Osteocyte (in vitro differentiated cells): ENCODE measurements at regions not wholly inside any gene's neighbourhood (a gene's known extent, or its start where the extent isn't known, plus 50 kb on each side); places are given as distances from the start of the nearest gene placed in this dataset.

Source experiments
- DNase-seq: peaks from one replicate; pipeline ENCODE4 v3.0.0; 2021; ENCODE audit warnings: mixed read lengths; ENCODE audit not compliant: unreplicated experiment; ENCODE audit errors: extremely low spot score
- H3K27ac Mint-ChIP-seq: one replicate; pipeline ENCODE4 v1.8.0; 2021; ENCODE audit warnings: mild to moderate bottlenecking, mixed read lengths; ENCODE audit not compliant: unreplicated experiment
- H3K27me3 Mint-ChIP-seq: one replicate; pipeline ENCODE4 v1.8.0; 2021; ENCODE audit warnings: mixed read lengths; ENCODE audit not compliant: unreplicated experiment
- H3K36me3 Mint-ChIP-seq: one replicate; pipeline ENCODE4 v1.8.0; 2021; ENCODE audit warnings: mixed read lengths; ENCODE audit not compliant: unreplicated experiment
- H3K4me1 Mint-ChIP-seq: one replicate; pipeline ENCODE4 v1.8.0; 2021; ENCODE audit warnings: mixed read lengths; ENCODE audit not compliant: unreplicated experiment
- H3K4me3 Mint-ChIP-seq: one replicate; pipeline ENCODE4 v1.8.0; 2021; ENCODE audit warnings: mild to moderate bottlenecking, moderate library complexity, mixed read lengths; ENCODE audit not compliant: unreplicated experiment
- H3K9me3 Mint-ChIP-seq: one replicate; pipeline ENCODE4 v1.8.0; 2021; ENCODE audit warnings: mixed read lengths; ENCODE audit not compliant: unreplicated experiment
- TF ChIP-seq, protein P1 (sequence below): fragments of 200-600 bp; sonication (generic); IDR thresholded peaks from 2 replicates; pipeline ENCODE4 v1.5.0; 2021; ENCODE audit warnings: antibody characterized with exemption, mild to moderate bottlenecking, moderate library complexity

DNA sequence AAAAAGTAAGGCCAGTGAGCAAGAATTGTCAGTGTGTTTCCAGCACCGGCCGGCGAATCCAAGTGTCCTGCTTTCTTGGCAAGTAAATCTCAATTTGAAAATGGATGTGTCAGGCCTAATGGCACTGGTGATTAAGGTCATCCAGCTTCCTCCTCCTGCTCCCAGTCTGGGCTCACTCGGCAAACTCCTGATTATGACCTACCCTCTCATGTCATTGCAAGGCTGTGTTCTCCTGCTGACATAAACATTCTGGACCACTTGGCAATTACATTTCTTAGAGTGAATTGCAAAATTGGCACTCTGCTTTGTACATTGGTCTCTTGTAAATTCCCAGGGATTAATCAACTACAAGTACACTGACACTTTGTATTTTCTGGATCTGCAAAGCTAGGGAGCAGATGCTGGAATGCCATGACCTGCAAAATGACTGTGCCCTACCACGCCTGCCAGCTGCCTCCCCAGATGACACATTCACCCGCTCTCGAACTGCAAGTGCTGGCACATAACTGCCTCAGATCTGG lies 473.8 kb downstream of the KIF20B start:
- Mint-ChIP-seq H3K4me1 (no peaks in the 10 kb centered on the region), H3K27ac (no peak overlapping the region), H3K36me3 (no peaks in the 10 kb centered on the region), H3K4me3 (no peak overlapping the region), H3K27me3 (peaks cover 6% of the 10 kb centered on the region), H3K9me3 (peaks cover 6% of the 10 kb centered on the region)
- DNase-seq: no peak
- TF ChIP-seq, protein P1, sequence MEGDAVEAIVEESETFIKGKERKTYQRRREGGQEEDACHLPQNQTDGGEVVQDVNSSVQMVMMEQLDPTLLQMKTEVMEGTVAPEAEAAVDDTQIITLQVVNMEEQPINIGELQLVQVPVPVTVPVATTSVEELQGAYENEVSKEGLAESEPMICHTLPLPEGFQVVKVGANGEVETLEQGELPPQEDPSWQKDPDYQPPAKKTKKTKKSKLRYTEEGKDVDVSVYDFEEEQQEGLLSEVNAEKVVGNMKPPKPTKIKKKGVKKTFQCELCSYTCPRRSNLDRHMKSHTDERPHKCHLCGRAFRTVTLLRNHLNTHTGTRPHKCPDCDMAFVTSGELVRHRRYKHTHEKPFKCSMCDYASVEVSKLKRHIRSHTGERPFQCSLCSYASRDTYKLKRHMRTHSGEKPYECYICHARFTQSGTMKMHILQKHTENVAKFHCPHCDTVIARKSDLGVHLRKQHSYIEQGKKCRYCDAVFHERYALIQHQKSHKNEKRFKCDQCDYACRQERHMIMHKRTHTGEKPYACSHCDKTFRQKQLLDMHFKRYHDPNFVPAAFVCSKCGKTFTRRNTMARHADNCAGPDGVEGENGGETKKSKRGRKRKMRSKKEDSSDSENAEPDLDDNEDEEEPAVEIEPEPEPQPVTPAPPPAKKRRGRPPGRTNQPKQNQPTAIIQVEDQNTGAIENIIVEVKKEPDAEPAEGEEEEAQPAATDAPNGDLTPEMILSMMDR: no peak

GRCh38 chr10:90179696-90180407 lies 478.5 kb downstream of the KIF20B start:
- Mint-ChIP-seq H3K27ac (no peak overlapping the region), H3K36me3 (no peaks in the 10 kb centered on the region), H3K27me3 (peaks cover 3% of the 10 kb centered on the region), H3K4me1 (no peaks in the 10 kb centered on the region), H3K4me3 (no peak overlapping the region), H3K9me3 (peaks cover 10% of the 10 kb centered on the region)
- DNase-seq: no peak
- TF ChIP-seq, protein P1: no peak

DNA sequence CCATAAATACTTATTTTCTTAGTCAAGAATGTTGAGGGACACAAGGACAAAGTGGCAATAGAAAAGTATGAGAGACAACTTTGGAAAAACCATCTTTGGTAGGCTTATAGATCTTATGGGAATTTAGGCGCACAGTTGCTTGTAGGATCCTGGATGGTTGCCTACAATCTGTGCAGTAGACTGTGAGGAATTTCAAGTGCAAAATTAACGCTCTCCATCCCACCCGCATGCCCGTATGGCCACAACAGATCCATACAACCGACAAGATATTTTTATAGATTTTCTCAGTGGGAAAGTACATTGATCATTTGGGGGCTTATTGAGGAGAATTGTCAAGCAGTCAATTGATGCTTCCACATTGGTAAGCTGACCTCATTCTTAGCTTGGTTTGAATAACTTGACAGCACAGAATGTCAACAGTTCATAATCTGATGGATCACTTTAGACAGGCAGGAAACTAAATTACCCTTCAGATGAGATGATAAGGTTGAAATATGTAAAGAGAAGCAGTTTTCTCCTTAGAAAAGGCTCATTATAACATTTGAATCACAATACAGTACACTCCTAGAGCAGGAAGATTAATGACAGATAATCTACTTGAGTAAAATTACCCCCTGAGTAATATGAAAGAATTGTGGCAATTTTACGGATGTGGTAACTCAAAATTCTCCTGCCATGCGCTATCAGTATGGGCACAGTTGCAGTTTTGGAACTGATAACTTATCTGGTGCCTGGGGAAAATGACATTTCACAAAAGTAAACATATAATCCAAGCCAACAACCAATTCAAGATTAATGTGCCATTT lies 479.7 kb downstream of the KIF20B start:
- Mint-ChIP-seq H3K4me1 (no peaks in the 10 kb centered on the region), H3K27me3 (peaks cover 3% of the 10 kb centered on the region), H3K36me3 (no peaks in the 10 kb centered on the region), H3K27ac (no peak overlapping the region), H3K9me3 (peaks cover 10% of the 10 kb centered on the region), H3K4me3 (no peak overlapping the region)
- no peak for DNase-seq
- TF ChIP-seq, protein P1: no peak

GRCh38 chr10:90192825-90193224 lies 491.4 kb downstream of the KIF20B start:
- Mint-ChIP-seq H3K4me1 (peaks cover 9% of the 10 kb centered on the region), H3K9me3 (no peaks in the 10 kb centered on the region), H3K27me3 (peaks cover 24% of the 10 kb centered on the region), H3K27ac (no peak overlapping the region), H3K4me3 (no peak overlapping the region), H3K36me3 (no peaks in the 10 kb centered on the region)
- TF ChIP-seq, protein P1: no peak
- DNase-seq: no peak
